Small intestine (tissue), 7 donors: ENCODE measurements at regions not wholly inside any gene's neighbourhood (a gene's known extent, or its start where the extent isn't known, plus 50 kb on each side); places are given as distances from the start of the nearest gene placed in this dataset.

Experiments
- DNase-seq, 2 donors: peaks; one replicate each; pipeline versions ENCODE4 v3.0.0 to v3.0.0-alpha.2; 2013
- FAIRE-seq: peaks from 2 replicates; lab custom pipeline; 2012; peaks lifted over from hg19 to GRCh38; lab: Jason Lieb, UNC
- H3K27ac ChIP-seq, 3 donors: one replicate each; pipeline ENCODE4 v1.5.1; 2013; ENCODE audit warnings: low read length in 2 of 3, mild to moderate bottlenecking in 2 of 3, control low read depth in 1 of 3, inconsistent platforms in 1 of 3, low read depth in 1 of 3, moderate library complexity in 1 of 3
- H3K27me3 ChIP-seq, 3 donors: one replicate each; pipeline ENCODE4 v1.6.1; 2013; ENCODE audit warnings: low read length in 3 of 3, inconsistent platforms in 1 of 3; ENCODE audit not compliant: control insufficient read depth in 3 of 3, insufficient read depth in 3 of 3
- H3K36me3 ChIP-seq, 3 donors: one replicate each; pipeline ENCODE4 v1.6.1; 2013; ENCODE audit warnings: low read length in 3 of 3, inconsistent platforms in 1 of 3, low read depth in 1 of 3, mild to moderate bottlenecking in 1 of 3, moderate library complexity in 1 of 3; ENCODE audit not compliant: control insufficient read depth in 3 of 3, insufficient read depth in 2 of 3
- H3K4me1 ChIP-seq, 3 donors: one replicate each; pipeline ENCODE4 v1.6.1; 2013; ENCODE audit warnings: low read length in 2 of 3, inconsistent platforms in 1 of 3, low read depth in 1 of 3, mild to moderate bottlenecking in 1 of 3, moderate library complexity in 1 of 3; ENCODE audit not compliant: control insufficient read depth in 3 of 3, insufficient read depth in 2 of 3
- H3K4me3 ChIP-seq, 3 donors: one replicate each; pipeline ENCODE4 v1.5.1; 2013; ENCODE audit warnings: low read length in 3 of 3, control low read depth in 1 of 3, inconsistent platforms in 1 of 3, low read depth in 1 of 3, mild to moderate bottlenecking in 1 of 3, moderate library complexity in 1 of 3
- H3K9me3 ChIP-seq, 2 donors: one replicate each; pipeline ENCODE4 v1.6.1; 2013; ENCODE audit warnings: low read depth in 1 of 2, low read length in 1 of 2; ENCODE audit not compliant: control insufficient read depth in 2 of 2, insufficient read depth in 1 of 2
- WGBS, 3 donors: extraction: QIAGEN DNeasy Blood & Tissue Kit; methylation state at CpG; one replicate each; pipeline ENCODE4 v1.1.7; 2013; 5-methylcytosine and 5-hydroxymethylcytosine counted together
- donor health status: healthy with polysubstance abuse.
- donor health status: control.
- donor health status: control.
- donor health status: Bipolar disorder and iron deficiency.
- donor health status: healthy.

DNA sequence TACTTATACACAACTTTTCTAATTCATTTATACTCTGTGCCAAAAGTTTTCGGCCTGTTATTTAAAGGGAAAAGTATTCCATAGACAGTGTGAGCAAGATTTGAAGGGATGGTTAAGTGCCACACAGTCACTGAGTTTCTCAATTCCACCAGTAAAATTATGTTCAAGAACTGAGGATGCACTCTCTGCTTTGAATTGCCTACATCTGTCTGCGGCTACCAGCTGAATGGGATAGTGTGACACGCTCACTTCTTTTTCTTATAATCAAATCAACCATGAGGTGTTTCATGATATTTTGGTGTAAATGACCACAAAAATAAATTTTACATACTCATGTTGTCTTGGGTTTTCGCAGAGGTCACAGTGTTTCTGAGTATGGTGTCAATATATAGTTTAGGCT, 218.4 kb upstream of the TMEM161B start:
- FAIRE-seq (no peak), DNase-seq (no peak)
- Histone ChIP-seq H3K27me3 (peaks cover 0 to 2% (median 0%) of the 10 kb centered on the region in 3 donors), H3K36me3 (no peaks in the 10 kb centered on the region), H3K4me3 (no peak overlapping the region), H3K4me1 (no peaks in the 10 kb centered on the region), H3K9me3 (no peaks in the 10 kb centered on the region), H3K27ac (no peak overlapping the region)
- WGBS, 3 donors, result 90 to 95% (median 92%) methylated on average over 4 of the region's 4 CpGs

DNA sequence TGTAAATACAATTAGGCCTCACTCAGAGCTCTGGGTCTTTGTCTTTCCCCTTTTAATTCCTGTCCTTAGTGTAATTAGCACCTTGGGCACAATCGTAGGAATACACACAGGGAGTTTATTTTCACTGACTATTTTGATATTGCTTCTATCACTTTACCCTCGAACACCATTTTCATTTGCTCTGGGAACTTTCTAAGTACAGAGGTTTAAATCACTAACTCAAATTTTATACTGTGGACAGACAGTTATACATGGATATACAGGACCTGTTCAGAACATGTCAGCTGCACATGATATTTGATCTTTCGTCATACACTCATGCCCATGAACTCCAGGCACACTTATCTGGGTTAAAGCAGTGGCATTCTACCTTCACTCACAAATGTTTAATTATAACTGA, 217.8 kb upstream of the TMEM161B start:
- H3K4me3 ChIP-seq, result no peak overlapping the region
- H3K36me3 ChIP-seq, result no peaks in the 10 kb centered on the region
- H3K27ac ChIP-seq, result no peak overlapping the region
- 64 to 69% (median 66%) methylated on average over 3 of the region's 3 CpGs for WGBS, 3 donors
- H3K27me3 ChIP-seq, result peaks cover 0 to 2% (median 0%) of the 10 kb centered on the region in 3 donors
- DNase-seq, result no peak
- no peak for FAIRE-seq
- no peaks in the 10 kb centered on the region for H3K4me1 ChIP-seq
- H3K9me3 ChIP-seq, result no peaks in the 10 kb centered on the region

DNA sequence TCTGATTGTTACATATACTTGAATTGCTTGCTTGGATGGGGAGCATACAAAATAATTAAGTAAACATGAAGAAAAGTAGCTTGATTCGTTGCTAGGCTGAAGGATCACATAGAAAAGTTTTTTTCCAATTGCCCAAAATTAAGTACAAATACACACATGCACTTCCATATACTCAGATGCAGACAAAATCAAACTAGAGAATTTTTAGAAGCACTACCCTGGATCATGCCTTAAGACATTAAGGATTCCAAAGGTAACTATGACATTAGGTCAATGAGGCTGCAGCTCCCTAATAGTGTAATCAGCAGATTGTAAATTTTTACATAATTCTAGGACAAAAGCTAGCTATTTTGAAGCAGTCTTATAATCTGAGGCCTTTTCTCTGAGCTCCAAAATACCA, 216.9 kb upstream of the TMEM161B start:
- DNase-seq, result no peak
- FAIRE-seq, result no peak
- Histone ChIP-seq H3K4me1 (no peaks in the 10 kb centered on the region), H3K27ac (no peak overlapping the region), H3K9me3 (no peaks in the 10 kb centered on the region), H3K27me3 (no peaks in the 10 kb centered on the region), H3K36me3 (no peaks in the 10 kb centered on the region), H3K4me3 (no peak overlapping the region)
- WGBS, 3 donors, result 79 to 82% (median 79%) methylated on average over 1 of the region's 1 CpG

- H3K9me3 ChIP-seq, result no peaks in the 10 kb centered on the region
- no peaks in the 10 kb centered on the region for H3K27me3 ChIP-seq
- FAIRE-seq (no peak), DNase-seq (no peak)
- no peak overlapping the region for H3K4me3 ChIP-seq
- 87 to 90% (median 87%) methylated on average over 10 of the region's 10 CpGs for WGBS, 3 donors
- no peaks in the 10 kb centered on the region for H3K4me1 ChIP-seq
- no peak overlapping the region for H3K27ac ChIP-seq
- H3K36me3 ChIP-seq, result no peaks in the 10 kb centered on the region
These were observed 215.5 kb upstream of the TMEM161B start for GRCh38 chr5:88483964-88484672.

DNA sequence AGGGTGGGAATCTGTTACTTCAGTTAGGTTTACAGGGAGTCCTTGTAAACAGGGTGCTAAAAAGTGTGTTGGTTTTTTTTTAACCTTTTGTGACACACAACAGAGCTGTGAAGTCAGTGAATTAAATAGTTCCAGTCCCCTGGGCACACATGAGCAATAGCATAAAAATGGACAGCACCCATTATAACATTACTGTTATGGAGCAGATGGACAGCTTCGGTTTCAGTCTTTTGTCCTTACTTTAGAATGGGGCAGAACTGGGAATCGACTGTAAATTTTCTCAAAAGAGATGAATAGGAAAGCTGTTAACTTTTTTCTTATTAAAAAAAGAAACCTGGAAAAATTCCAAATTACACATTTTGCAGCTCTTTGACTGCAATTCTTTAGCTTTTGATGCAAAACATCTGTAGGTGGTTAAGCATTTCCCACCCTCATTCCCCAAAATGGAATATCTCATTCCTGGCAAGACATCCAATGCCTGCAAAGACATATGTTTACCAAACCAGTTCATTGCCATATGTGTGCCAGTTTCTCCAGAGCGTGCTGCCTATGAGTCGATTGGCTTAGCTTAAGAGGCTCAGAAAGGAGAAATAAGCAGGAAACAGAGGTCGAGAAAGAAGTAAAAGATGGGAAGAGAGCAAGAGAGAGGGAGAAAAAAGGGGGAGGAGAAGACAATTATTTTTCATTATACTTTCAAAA, 212.3 kb upstream of the TMEM161B start:
- WGBS, 3 donors, result 58 to 79% (median 76%) methylated on average over 5 of the region's 5 CpGs

GRCh38 chr5:88480245-88480644, 211.6 kb upstream of the TMEM161B start:
- no peaks in the 10 kb centered on the region for H3K9me3 ChIP-seq
- no peak for DNase-seq
- H3K36me3 ChIP-seq, result no peaks in the 10 kb centered on the region

More for the DNA sequence above, 212.3 kb upstream of the TMEM161B start:
- Histone ChIP-seq H3K4me3 (no peak overlapping the region), H3K9me3 (no peaks in the 10 kb centered on the region), H3K4me1 (no peaks in the 10 kb centered on the region), H3K27ac (no peak overlapping the region), H3K27me3 (no peaks in the 10 kb centered on the region), H3K36me3 (no peaks in the 10 kb centered on the region)
- DNase-seq, result no peak
- FAIRE-seq, result no peak

GRCh38 chr5:88474574-88474973, 205.9 kb upstream of the TMEM161B start:
- H3K4me3 ChIP-seq, result no peak overlapping the region
- H3K9me3 ChIP-seq, result no peaks in the 10 kb centered on the region
- no peak overlapping the region for H3K27ac ChIP-seq
- no peaks in the 10 kb centered on the region for H3K27me3 ChIP-seq
- no peak for FAIRE-seq
- peaks cover 0 to 3% (median 0%) of the 10 kb centered on the region in 3 donors for H3K4me1 ChIP-seq
- 0 to 7% (median 4%) methylated on average over 1 of the region's 1 CpG for WGBS, 3 donors
- no peaks in the 10 kb centered on the region for H3K36me3 ChIP-seq
- DNase-seq, result peak; percentile 50 to 61

More at GRCh38 chr5:88480245-88480644, 211.6 kb upstream of the TMEM161B start:
- no peak overlapping the region for H3K4me3 ChIP-seq
- no peak for FAIRE-seq
- no peaks in the 10 kb centered on the region for H3K27me3 ChIP-seq
- H3K4me1 ChIP-seq, result no peaks in the 10 kb centered on the region
- WGBS, 3 donors, result 39 to 54% (median 54%) methylated on average over 4 of the region's 4 CpGs
- no peak overlapping the region for H3K27ac ChIP-seq

GRCh38 chr5:88470745-88471144, 202.1 kb upstream of the TMEM161B start:
- Histone ChIP-seq H3K4me1 (peaks cover 0 to 3% (median 0%) of the 10 kb centered on the region in 3 donors), H3K4me3 (no peak overlapping the region), H3K36me3 (no peaks in the 10 kb centered on the region), H3K27me3 (no peaks in the 10 kb centered on the region), H3K27ac (no peak overlapping the region), H3K9me3 (no peaks in the 10 kb centered on the region)
- WGBS, 3 donors, result 17 to 56% (median 40%) methylated on average over 2 of the region's 2 CpGs
- peak; percentile 73 to 82 for DNase-seq
- peak; percentile 88 for FAIRE-seq
